HepG2 (cell line): ENCODE measurements at regions not wholly inside any gene's neighbourhood (a gene's known extent, or its start where the extent isn't known, plus 50 kb on each side); places are given as distances from the start of the nearest gene placed in this dataset.

Source experiments
- ATAC-seq: fragments of 200-7000 bp; cut with Tn5 transposase; 3 replicates; pipeline ENCODE4 v1.9.1; 2020; ENCODE audit warnings: mild to moderate bottlenecking, moderate library complexity
- BruUV-seq: library from RNA; stranded (reverse); fragments of 400-500 nt; replicated peaks from 2 replicates; lab custom pipeline; 2021; lab: Mats Ljungman, UMichigan
- CTCF ChIA-PET: fragments of 300-600 bp; formaldehyde crosslinking; extraction: SDS; loops from one replicate; lab custom pipeline; 2021; ENCODE audit warnings: low total read pairs, inconsistent platforms, low intra/inter-chr PET ratio; lab: Yijun Ruan, JAX
- POLR2A ChIA-PET: fragments of 350-600 bp; sonication (Branson Sonifier 250); formaldehyde crosslinking; loops from one replicate; lab custom pipeline; 2020; ENCODE audit warnings: antibody characterized with exemption, inconsistent platforms; lab: Yijun Ruan, JAX
- DNase-seq: peaks from one replicate; pipeline ENCODE4 v3.0.0-alpha.2; 2015; ENCODE audit warnings: low spot score
- FAIRE-seq: peaks from 3 replicates; lab custom pipeline; 2011; peaks lifted over from hg19 to GRCh38; lab: Jason Lieb, UNC
- H2AFZ ChIP-seq: one replicate; pipeline ENCODE4 v1.6.1; 2011; ENCODE audit warnings: low read length, inconsistent platforms
- H3K27ac ChIP-seq: fragments of 300-600 bp; 3 replicates; pipeline ENCODE4 v1.8.0; 2011; ENCODE audit warnings: mixed run types, mild to moderate bottlenecking, mixed read lengths, low read length, inconsistent platforms; ENCODE audit not compliant: insufficient read depth; ENCODE audit errors: extremely low read length
- H3K27me3 ChIP-seq, 2 experiments: fragments of 200-600 bp in 1 of 2; 2 replicates in 1 of 2; 3 replicates in 1 of 2; pipeline versions ENCODE4 v1.6.0 to v1.8.0; 2011; ENCODE audit warnings: low read length in 2 of 2, mild to moderate bottlenecking in 2 of 2, moderate library complexity in 2 of 2, inconsistent platforms in 1 of 2; ENCODE audit not compliant: insufficient read depth in 2 of 2, control insufficient read depth in 1 of 2
- H3K36me3 ChIP-seq, 2 experiments: fragments of 200-600 bp in 1 of 2; replicated peaks in 1 of 2; 2 replicates in 1 of 2; 3 replicates in 1 of 2; pipeline versions ENCODE4 v1.5.1 to v1.8.0; 2011; ENCODE audit warnings: low read length in 2 of 2, inconsistent platforms in 1 of 2; ENCODE audit not compliant: insufficient read depth in 2 of 2, control insufficient read depth in 1 of 2
- H3K4me1 ChIP-seq: 2 replicates; pipeline ENCODE4 v1.5.1; 2012; ENCODE audit warnings: low read length, inconsistent platforms; ENCODE audit not compliant: insufficient read depth
- H3K4me2 ChIP-seq: 2 replicates; pipeline ENCODE4 v1.6.0; 2011; ENCODE audit warnings: low read depth, low read length, inconsistent platforms
- H3K4me3 ChIP-seq, 3 experiments: fragments of 200-600 bp in 1 of 3; sonication (generic), shearing (Covaris generic) in 1 of 3; replicated peaks in 1 of 3; 2 replicates each; pipeline ENCODE4 v1.5.1; 2011 to 2016; ENCODE audit warnings: low read length in 3 of 3, inconsistent platforms in 2 of 3, low read depth in 2 of 3, mild to moderate bottlenecking in 2 of 3, control low read depth in 1 of 3, mixed read lengths in 1 of 3; ENCODE audit not compliant: insufficient read depth in 1 of 3
- H3K79me2 ChIP-seq: one replicate; pipeline ENCODE4 v1.6.1; 2011; ENCODE audit warnings: low read length, inconsistent platforms; ENCODE audit not compliant: insufficient read depth
- H3K9ac ChIP-seq: 2 replicates; pipeline ENCODE4 v1.6.0; 2011; ENCODE audit warnings: mild to moderate bottlenecking, low read depth, low read length, inconsistent platforms; ENCODE audit not compliant: insufficient read depth
- H3K9me3 ChIP-seq: 2 replicates; pipeline ENCODE4 v1.5.1; 2012; ENCODE audit warnings: mild to moderate bottlenecking, low read length
- H4K20me1 ChIP-seq: 2 replicates; pipeline ENCODE4 v1.6.0; 2011; ENCODE audit warnings: inconsistent platforms, mild to moderate bottlenecking, low read length, moderate library complexity; ENCODE audit not compliant: insufficient read depth
- CEBPG ChIP-seq: IDR thresholded peaks from 2 replicates; pipeline ENCODE4 v1.6.1; 2016
- FOXP1 ChIP-seq, 2 experiments: fragments of 450-650 bp in 1 of 2; IDR thresholded peaks; 2 replicates each; pipeline ENCODE4 v1.6.1; 2017 to 2018; ENCODE audit warnings: antibody characterized with exemption in 1 of 2
- KLF12 ChIP-seq: sonication (generic); formaldehyde crosslinking; IDR thresholded peaks from 2 replicates; pipeline ENCODE4 v1.4.0; 2020; ENCODE audit warnings: missing genetic modification reagents, borderline replicate concordance
- MATR3 ChIP-seq: sonication (generic); formaldehyde crosslinking; IDR thresholded peaks from 2 replicates; pipeline ENCODE4 v1.4.0; 2020; ENCODE audit warnings: missing genetic modification reagents
- NPAS2 ChIP-seq: sonication (generic); formaldehyde crosslinking; IDR thresholded peaks from 2 replicates; pipeline ENCODE4 v1.8.0; 2022; ENCODE audit warnings: mild to moderate bottlenecking, missing genetic modification reagents, borderline replicate concordance
- NR1H2 ChIP-seq: sonication (generic); formaldehyde crosslinking; IDR thresholded peaks from 2 replicates; pipeline ENCODE4 v1.8.1; 2022; ENCODE audit warnings: low read depth, missing genetic modification reagents, borderline replicate concordance
- PHF5A ChIP-seq: IDR thresholded peaks from one replicate; pipeline ENCODE4 v1.6.1; 2018; ENCODE audit warnings: low read depth, missing genetic modification reagents; ENCODE audit not compliant: unreplicated experiment
- SMYD3 ChIP-seq: sonication (generic); formaldehyde crosslinking; IDR thresholded peaks from 2 replicates; pipeline ENCODE4 v1.8.1; 2023; ENCODE audit warnings: mild to moderate bottlenecking, missing genetic modification reagents
- TBX2 ChIP-seq: sonication (generic); formaldehyde crosslinking; IDR thresholded peaks from 2 replicates; pipeline ENCODE4 v1.5.0; 2020; ENCODE audit warnings: missing genetic modification reagents, mild to moderate bottlenecking, borderline replicate concordance
- ZNF180 ChIP-seq: sonication (generic); formaldehyde crosslinking; IDR thresholded peaks from 2 replicates; pipeline ENCODE4 v1.4.0; 2020; ENCODE audit warnings: low read depth, missing genetic modification reagents, borderline replicate concordance
- ZNF556 ChIP-seq: sonication (generic); formaldehyde crosslinking; IDR thresholded peaks from 2 replicates; pipeline ENCODE4 v1.4.0; 2020; ENCODE audit warnings: mild to moderate bottlenecking, missing genetic modification reagents, borderline replicate concordance
- ZNF570 ChIP-seq: sonication (generic); formaldehyde crosslinking; IDR thresholded peaks from 2 replicates; pipeline ENCODE4 v1.4.0; 2020; ENCODE audit warnings: mild to moderate bottlenecking, missing genetic modification reagents, borderline replicate concordance
- ZNF776 ChIP-seq: sonication (generic); formaldehyde crosslinking; IDR thresholded peaks from 2 replicates; pipeline ENCODE4 v1.4.0; 2020; ENCODE audit warnings: mild to moderate bottlenecking, missing genetic modification reagents
- ZSCAN31 ChIP-seq: sonication (generic); formaldehyde crosslinking; IDR thresholded peaks from 2 replicates; pipeline ENCODE4 v1.5.0; 2020; ENCODE audit warnings: low read depth, mild to moderate bottlenecking, missing genetic modification reagents
- WGBS: methylation state at CpG from one replicate; pipeline ENCODE4 v1.1.6; 2017; ENCODE audit warnings: low lambda C conversion rate; 5-methylcytosine and 5-hydroxymethylcytosine counted together
- in situ Hi-C: cut with HindIII; loops from 2 replicates; pipeline ENCODE4 v1.10.0; 2017; ENCODE audit warnings: low pct_unique_long_range_greater_than_20kb; ENCODE audit not compliant: extremely low pct_ligation_motif_present
- intact Hi-C: fragments of 100-400 bp; cut with micrococcal nuclease; formaldehyde crosslinking; loops from one replicate; pipeline ENCODE4 v1.10.0; 2022; ENCODE audit not compliant: unreplicated experiment
- TF ChIP-seq, protein P1 (sequence below): sonication (generic); formaldehyde crosslinking; IDR thresholded peaks from 2 replicates; pipeline ENCODE4 v1.4.0; 2020; ENCODE audit warnings: mild to moderate bottlenecking, missing genetic modification reagents
- TF ChIP-seq, protein P2 (sequence below): IDR thresholded peaks from 2 replicates; pipeline ENCODE4 v1.6.1; 2018; ENCODE audit warnings: missing genetic modification reagents
- TF ChIP-seq, protein P3 (sequence below): IDR thresholded peaks from 2 replicates; pipeline ENCODE4 v1.6.1; 2012; ENCODE audit warnings: low read length, improper control_type of control experiment

- CTCF ChIA-PET, result no interaction called here
- FAIRE-seq, result no peak
- no peak for TF ChIP-seq ZNF556 (CRISPR knock-in tag)
- no peak for TF ChIP-seq MATR3
- TF ChIP-seq ZSCAN31 (CRISPR knock-in tag), result no peak
- no peak for TF ChIP-seq ZNF570
- no peak for TF ChIP-seq CEBPG (CRISPR knock-in tag)
- TF ChIP-seq NPAS2 (CRISPR knock-in tag), result no peak
- no peak for TF ChIP-seq KLF12
- TF ChIP-seq ZNF180 (CRISPR knock-in tag), result no peak
- TF ChIP-seq SMYD3 (CRISPR knock-in tag), result no peak
- TF ChIP-seq, protein P1, sequence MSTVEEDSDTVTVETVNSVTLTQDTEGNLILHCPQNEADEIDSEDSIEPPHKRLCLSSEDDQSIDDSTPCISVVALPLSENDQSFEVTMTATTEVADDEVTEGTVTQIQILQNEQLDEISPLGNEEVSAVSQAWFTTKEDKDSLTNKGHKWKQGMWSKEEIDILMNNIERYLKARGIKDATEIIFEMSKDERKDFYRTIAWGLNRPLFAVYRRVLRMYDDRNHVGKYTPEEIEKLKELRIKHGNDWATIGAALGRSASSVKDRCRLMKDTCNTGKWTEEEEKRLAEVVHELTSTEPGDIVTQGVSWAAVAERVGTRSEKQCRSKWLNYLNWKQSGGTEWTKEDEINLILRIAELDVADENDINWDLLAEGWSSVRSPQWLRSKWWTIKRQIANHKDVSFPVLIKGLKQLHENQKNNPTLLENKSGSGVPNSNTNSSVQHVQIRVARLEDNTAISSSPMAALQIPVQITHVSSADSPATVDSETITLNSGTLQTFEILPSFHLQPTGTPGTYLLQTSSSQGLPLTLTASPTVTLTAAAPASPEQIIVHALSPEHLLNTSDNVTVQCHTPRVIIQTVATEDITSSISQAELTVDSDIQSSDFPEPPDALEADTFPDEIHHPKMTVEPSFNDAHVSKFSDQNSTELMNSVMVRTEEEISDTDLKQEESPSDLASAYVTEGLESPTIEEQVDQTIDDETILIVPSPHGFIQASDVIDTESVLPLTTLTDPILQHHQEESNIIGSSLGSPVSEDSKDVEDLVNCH, result no peak
- TF ChIP-seq TBX2 (CRISPR knock-in tag), result no peak
- TF ChIP-seq FOXP1 (IDR thresholded peaks at IDR 0.05), result no peak
- no peak for TF ChIP-seq FOXP1 (CRISPR knock-in tag; IDR thresholded peaks at IDR 0.05)
- TF ChIP-seq NR1H2, result no peak
- TF ChIP-seq, protein P2, sequence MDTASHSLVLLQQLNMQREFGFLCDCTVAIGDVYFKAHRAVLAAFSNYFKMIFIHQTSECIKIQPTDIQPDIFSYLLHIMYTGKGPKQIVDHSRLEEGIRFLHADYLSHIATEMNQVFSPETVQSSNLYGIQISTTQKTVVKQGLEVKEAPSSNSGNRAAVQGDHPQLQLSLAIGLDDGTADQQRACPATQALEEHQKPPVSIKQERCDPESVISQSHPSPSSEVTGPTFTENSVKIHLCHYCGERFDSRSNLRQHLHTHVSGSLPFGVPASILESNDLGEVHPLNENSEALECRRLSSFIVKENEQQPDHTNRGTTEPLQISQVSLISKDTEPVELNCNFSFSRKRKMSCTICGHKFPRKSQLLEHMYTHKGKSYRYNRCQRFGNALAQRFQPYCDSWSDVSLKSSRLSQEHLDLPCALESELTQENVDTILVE, result no peak
- no peak for TF ChIP-seq ZNF776 (CRISPR knock-in tag)
- no peak for TF ChIP-seq PHF5A
- TF ChIP-seq, protein P3, sequence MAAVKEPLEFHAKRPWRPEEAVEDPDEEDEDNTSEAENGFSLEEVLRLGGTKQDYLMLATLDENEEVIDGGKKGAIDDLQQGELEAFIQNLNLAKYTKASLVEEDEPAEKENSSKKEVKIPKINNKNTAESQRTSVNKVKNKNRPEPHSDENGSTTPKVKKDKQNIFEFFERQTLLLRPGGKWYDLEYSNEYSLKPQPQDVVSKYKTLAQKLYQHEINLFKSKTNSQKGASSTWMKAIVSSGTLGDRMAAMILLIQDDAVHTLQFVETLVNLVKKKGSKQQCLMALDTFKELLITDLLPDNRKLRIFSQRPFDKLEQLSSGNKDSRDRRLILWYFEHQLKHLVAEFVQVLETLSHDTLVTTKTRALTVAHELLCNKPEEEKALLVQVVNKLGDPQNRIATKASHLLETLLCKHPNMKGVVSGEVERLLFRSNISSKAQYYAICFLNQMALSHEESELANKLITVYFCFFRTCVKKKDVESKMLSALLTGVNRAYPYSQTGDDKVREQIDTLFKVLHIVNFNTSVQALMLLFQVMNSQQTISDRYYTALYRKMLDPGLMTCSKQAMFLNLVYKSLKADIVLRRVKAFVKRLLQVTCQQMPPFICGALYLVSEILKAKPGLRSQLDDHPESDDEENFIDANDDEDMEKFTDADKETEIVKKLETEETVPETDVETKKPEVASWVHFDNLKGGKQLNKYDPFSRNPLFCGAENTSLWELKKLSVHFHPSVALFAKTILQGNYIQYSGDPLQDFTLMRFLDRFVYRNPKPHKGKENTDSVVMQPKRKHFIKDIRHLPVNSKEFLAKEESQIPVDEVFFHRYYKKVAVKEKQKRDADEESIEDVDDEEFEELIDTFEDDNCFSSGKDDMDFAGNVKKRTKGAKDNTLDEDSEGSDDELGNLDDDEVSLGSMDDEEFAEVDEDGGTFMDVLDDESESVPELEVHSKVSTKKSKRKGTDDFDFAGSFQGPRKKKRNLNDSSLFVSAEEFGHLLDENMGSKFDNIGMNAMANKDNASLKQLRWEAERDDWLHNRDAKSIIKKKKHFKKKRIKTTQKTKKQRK, result no peak
Measured at GRCh38 chr3:146818301-146818700, 213.2 kb upstream of the PLSCR5 start.

More at GRCh38 chr3:146818301-146818700, 213.2 kb upstream of the PLSCR5 start:
- no peak overlapping the region for H3K27ac ChIP-seq
- H2AFZ ChIP-seq, result no peak overlapping the region
- no peaks in the 10 kb centered on the region for H4K20me1 ChIP-seq
- in situ Hi-C loops, result no loop called here
- DNase-seq (no peak), ATAC-seq (no peak)
- no TSS peak for BruUV-seq
- H3K9me3 ChIP-seq, result no peaks in the 10 kb centered on the region
- no peaks in the 10 kb centered on the region for H3K36me3 ChIP-seq
- no peaks in the 10 kb centered on the region for H3K79me2 ChIP-seq
- no peaks in the 10 kb centered on the region for H3K4me1 ChIP-seq
- POLR2A ChIA-PET, result no interaction called here
- H3K4me2 ChIP-seq, result no peak overlapping the region
- H3K9ac ChIP-seq, result no peak overlapping the region
- WGBS, result 8% methylated on average over 4 of the region's 4 CpGs
- H3K4me3 ChIP-seq, result no peak overlapping the region
- intact Hi-C loops, result loop anchor here (5.0 kb wide), 1 partner anchor 374 kb away; no protein-coding TSS in a partner anchor
- no peaks in the 10 kb centered on the region for H3K27me3 ChIP-seq
